SK-N-SH (cell line): ENCODE measurements at regions not wholly inside any gene's neighbourhood (a gene's known extent, or its start where the extent isn't known, plus 50 kb on each side); places are given as distances from the start of the nearest gene placed in this dataset.

Experiments used
- CTCF ChIP-seq: fragments of 200-600 bp; sonication (generic); IDR thresholded peaks from 2 replicates; pipeline ENCODE4 v1.6.1; 2017; ENCODE audit warnings: antibody characterized with exemption, mild to moderate bottlenecking, moderate library complexity
- FOXM1 ChIP-seq: IDR thresholded peaks from 2 replicates; pipeline ENCODE4 v1.4.0; 2012; ENCODE audit warnings: low read depth, mild to moderate bottlenecking
- REST ChIP-seq: IDR thresholded peaks from 2 replicates; pipeline ENCODE4 v1.6.1; 2012; ENCODE audit warnings: mild to moderate bottlenecking, low read depth, low read length, moderate library complexity
- USF1 ChIP-seq: IDR thresholded peaks from 2 replicates; pipeline ENCODE4 v1.4.0; 2012; ENCODE audit warnings: low read depth, borderline replicate concordance

GRCh38 chr7:119761776-119762175 lies 511.2 kb upstream of the KCND2 start:
- TF ChIP-seq CTCF, result no peak
- TF ChIP-seq FOXM1, result no peak
- TF ChIP-seq REST, result no peak
- no peak for TF ChIP-seq USF1
